A172 (cell line): ENCODE measurements at regions not wholly inside any gene's neighbourhood (a gene's known extent, or its start where the extent isn't known, plus 50 kb on each side); places are given as distances from the start of the nearest gene placed in this dataset.
"Not testable (repeated sequence)": the region's sequence is repeated elsewhere in the genome, so short reads cannot be mapped to it uniquely, and the experiment has no call there.

Experiments
- DNase-seq: peaks from one replicate; pipeline ENCODE4 v3.0.0-alpha.2; 2015; ENCODE audit warnings: low spot score

DNA sequence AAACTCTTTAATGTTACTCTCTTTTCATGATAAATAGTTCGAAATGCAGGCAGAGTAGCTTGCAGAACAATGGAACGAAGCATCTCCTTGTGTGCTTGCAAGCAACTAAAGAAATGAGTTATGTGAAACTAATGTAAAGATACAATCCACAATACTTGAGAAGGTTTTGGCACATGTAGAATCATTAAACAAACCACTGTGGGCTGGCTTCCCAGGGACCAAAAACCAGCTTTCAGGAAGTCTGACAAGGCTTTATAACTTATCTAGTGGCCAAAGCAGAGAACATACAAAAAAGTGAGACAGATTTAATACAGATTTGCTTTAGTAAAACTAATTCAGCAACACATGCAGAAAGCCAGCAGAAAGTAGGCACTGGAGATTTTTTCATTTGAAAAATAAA, 1673.8 kb upstream of the AGA start:
- DNase-seq, result no peak

DNA sequence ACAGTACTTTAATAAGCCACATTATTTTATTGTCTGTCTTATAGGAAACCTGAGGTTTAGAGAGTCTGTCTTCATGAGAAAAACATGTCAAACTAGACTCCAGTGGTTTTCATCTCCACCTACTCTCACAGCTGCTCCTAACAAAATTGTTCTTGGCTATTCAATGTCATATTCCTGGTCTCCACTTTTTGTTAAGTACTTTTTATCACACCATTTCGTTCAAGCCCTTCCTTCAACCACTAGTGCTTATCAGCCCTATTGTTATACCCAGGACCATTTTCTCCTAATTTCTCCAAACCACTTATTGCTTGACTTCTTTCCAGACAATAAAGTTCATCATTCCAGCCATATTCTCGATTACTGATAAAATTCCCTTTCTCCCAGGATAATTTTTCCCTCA, 1674.3 kb upstream of the AGA start:
- DNase-seq, result no peak

GRCh38 chr4:179123084-179123483, 1680.8 kb upstream of the AGA start:
- no peak for DNase-seq

- DNase-seq, result no peak
Measured at GRCh38 chr4:179124419-179124818, 1682.2 kb upstream of the AGA start.

DNA sequence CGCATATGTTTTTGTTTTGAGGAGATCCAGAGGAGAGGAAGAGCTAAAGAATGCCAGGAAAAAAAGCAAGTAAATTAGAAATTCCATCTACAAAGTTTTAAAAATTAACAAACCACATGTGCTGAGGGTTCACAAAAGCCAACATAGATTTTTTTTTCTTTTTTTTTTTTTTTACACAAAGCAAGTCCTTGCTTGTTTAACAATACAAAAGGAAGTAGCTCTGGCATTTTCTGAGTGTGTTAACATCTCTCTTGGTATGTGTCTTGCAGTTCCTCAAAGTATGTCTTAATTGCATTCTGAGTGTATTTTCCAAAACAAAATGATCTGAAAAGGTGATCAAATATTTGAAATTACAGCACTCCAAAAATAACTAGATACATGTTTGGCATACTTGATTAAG, 1682.7 kb upstream of the AGA start:
- DNase-seq, result no peak

DNA sequence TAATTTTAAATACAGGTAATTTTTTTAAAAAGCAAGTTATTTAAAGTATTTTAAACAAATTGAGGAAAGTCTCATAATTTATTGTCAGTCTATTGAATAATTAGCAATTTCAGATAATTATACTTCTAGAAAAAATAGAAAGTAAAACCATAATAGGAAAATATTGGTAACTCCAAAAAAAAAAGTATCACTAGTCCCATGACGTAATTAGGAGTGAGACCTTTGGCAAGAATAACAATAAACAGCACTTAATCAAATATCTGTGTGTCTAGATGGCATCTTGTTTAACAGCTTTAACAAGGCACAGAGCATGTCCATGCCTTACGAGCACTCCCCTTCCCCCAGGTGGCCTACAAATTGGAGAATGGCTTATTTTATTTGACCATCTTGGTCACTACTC, 1683.6 kb upstream of the AGA start:
- no peak for DNase-seq

DNA sequence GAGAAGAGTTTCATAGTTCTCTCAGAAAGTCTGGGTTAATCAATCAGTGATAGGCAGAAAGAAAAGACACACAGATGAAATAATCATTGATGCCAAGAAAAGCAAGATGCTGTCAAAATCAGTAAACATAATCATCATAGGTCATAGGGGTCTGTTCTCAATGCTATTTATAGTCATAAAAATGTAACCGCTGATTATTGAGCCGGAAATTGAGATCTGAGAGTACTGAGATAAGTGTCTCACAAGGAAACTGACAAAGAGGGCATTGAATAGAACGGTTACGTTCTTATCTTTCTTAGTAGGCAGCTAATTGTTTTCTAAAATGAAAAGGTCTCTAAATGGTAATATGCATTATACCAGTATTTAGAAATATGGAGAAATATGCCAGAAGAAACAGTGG, 1686.1 kb upstream of the AGA start:
- DNase-seq, result no peak

DNA sequence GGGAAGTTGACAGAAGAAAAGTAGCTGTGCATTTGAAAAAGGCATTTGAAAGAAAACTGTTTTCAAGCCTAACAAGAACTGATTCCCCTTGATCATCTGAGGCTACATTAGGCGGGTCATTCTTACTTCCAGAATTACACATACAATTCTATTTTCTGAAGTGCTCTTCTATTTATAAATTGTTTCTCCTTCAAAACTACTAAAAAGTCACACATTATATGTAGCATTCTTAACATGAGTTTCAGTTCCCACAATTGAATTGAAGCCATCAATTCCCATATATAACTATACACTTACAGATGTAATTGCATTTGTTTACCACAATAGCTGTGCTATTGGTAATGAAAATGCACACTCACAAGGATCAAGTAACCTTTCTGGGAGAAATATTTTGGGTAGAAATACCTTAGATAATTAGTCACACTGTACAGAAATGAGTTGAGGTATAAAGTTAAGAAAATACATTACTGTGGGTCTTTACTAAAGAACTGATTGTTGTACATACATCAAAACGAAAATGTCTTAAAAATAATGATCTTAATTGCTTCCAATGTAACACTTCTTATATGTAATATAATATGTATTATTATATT, 1688.0 kb upstream of the AGA start:
- DNase-seq, result no peak

GRCh38 chr4:179145746-179146525, 1703.7 kb upstream of the AGA start:
- peak; percentile 46 for DNase-seq

- DNase-seq, result no peak
Measured at GRCh38 chr4:179151770-179152169, 1709.5 kb upstream of the AGA start.

DNA sequence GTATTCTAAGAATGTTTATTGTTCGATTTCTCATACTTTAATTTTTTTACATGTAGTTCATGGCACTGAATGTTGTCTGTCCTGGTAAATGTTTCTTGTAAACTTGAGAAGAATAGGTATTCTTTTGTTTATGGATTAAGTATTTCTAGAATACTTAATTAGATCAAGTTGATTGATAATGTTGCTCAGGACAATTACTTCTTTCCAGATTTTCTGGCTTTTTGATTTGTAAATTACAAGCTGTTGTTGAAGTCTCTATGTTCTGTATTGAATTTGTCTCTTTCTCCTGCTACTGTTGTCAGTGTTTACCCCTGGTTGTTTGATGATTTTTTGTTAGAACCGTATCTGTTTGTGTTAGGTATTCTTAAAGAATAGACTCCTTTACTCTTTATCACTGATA, 1720.9 kb upstream of the AGA start:
- DNase-seq, result no peak

GRCh38 chr4:179164267-179164999, 1722.2 kb upstream of the AGA start:
- DNase-seq, result no peak

GRCh38 chr4:179165000-179165738, 1722.9 kb upstream of the AGA start:
- DNase-seq, result no peak

GRCh38 chr4:179165862-179166261, 1723.6 kb upstream of the AGA start:
- no peak for DNase-seq

GRCh38 chr4:179170308-179170707, 1728.1 kb upstream of the AGA start:
- DNase-seq, result not testable (repeated sequence)

- DNase-seq, result no peak
Measured at GRCh38 chr4:179182741-179183140, 1740.5 kb upstream of the AGA start.

GRCh38 chr4:179195887-179196286, 1753.7 kb upstream of the AGA start:
- DNase-seq, result no peak

GRCh38 chr4:179196511-179196910, 1754.3 kb upstream of the AGA start:
- DNase-seq, result peak; percentile 16

DNA sequence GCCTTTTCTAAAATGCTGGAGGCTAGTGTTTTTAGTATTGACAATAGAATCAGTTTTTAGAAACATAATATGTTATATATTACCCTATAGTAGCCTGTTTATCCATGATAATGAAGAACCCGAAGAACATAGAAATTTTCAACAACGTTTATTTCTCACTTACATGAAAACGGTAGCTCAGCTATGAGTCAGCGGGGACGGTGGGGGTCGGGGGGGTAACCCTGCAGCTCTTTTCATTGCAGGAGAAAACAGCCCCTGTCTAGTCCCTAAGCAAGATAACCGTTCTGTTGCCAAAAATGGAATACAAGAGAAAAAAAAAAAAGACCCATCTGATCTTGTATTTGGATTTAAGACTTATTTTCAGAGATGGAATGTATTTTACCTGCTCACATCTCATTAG, 1758.4 kb upstream of the AGA start:
- no peak for DNase-seq

GRCh38 chr4:179225594-179225993, 1783.4 kb upstream of the AGA start:
- DNase-seq, result peak; percentile 31

DNA sequence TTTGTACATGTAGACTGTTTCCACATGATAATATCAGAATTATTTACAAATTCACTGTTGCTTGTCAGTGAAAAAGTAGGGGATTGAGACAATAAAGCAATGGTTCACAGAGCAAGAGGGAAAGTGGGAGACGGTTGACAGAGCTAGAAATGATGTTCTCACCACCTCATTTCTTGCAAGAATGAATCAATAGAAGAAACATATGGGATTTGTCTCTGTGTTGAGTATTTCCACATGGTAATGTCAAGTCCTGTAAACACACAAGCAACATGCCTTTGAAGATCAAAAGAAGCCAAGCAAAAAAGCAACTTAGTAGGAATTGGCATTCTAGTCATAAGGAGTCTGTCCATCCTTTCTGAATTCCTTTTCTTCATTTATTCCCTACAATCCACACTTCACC, 1806.6 kb upstream of the AGA start:
- DNase-seq, result no peak

- DNase-seq, result no peak
Measured at GRCh38 chr4:179268791-179269190, 1826.6 kb upstream of the AGA start.
